Aorta (tissue), 5 donors: ENCODE measurements at regions not wholly inside any gene's neighbourhood (a gene's known extent, or its start where the extent isn't known, plus 50 kb on each side); places are given as distances from the start of the nearest gene placed in this dataset.

Experiments
- ATAC-seq: fragments of 200-7000 bp; cut with Tn5 transposase; one replicate; pipeline ENCODE4 v1.9.1; 2022; ENCODE audit warnings: moderate library complexity; ENCODE audit not compliant: low FRiP score
- DNase-seq, 2 donors: peaks; one replicate each; pipeline ENCODE4 v3.0.0-alpha.2; 2020
- H3K27ac ChIP-seq, 2 donors: one replicate each; pipeline ENCODE4 v1.5.1; 2013; ENCODE audit warnings: low read length in 2 of 2, mild to moderate bottlenecking in 2 of 2, moderate library complexity in 2 of 2, control low read depth in 1 of 2, inconsistent platforms in 1 of 2, low read depth in 1 of 2
- H3K27me3 ChIP-seq, 2 donors: one replicate each; pipeline ENCODE4 v1.6.1; 2013; ENCODE audit warnings: control low read depth in 1 of 2, low read length in 1 of 2, mild to moderate bottlenecking in 1 of 2, moderate library complexity in 1 of 2; ENCODE audit not compliant: insufficient read depth in 2 of 2, control insufficient read depth in 1 of 2
- H3K36me3 ChIP-seq, 2 donors: one replicate each; pipeline ENCODE4 v1.6.1; 2013; ENCODE audit warnings: control low read depth in 1 of 2, low read length in 1 of 2, mild to moderate bottlenecking in 1 of 2; ENCODE audit not compliant: insufficient read depth in 2 of 2, control insufficient read depth in 1 of 2
- H3K4me1 ChIP-seq, 2 donors: one replicate each; pipeline ENCODE4 v1.6.1; 2013; ENCODE audit warnings: low read length in 2 of 2, control low read depth in 1 of 2, mild to moderate bottlenecking in 1 of 2, moderate library complexity in 1 of 2; ENCODE audit not compliant: insufficient read depth in 2 of 2, control insufficient read depth in 1 of 2
- H3K4me3 ChIP-seq, 2 donors: one replicate each; pipeline ENCODE4 v1.5.1; 2013; ENCODE audit warnings: low read length in 2 of 2, control low read depth in 1 of 2, mild to moderate bottlenecking in 1 of 2
- H3K9me3 ChIP-seq: one replicate; pipeline ENCODE4 v1.6.1; 2013; ENCODE audit warnings: mild to moderate bottlenecking, low read length; ENCODE audit not compliant: control insufficient read depth
- WGBS, 2 donors: extraction: QIAGEN DNeasy Blood & Tissue Kit; methylation state at CpG; one replicate each; pipeline ENCODE4 v1.1.7; 2013; 5-methylcytosine and 5-hydroxymethylcytosine counted together
- intact Hi-C, 2 donors: fragments of 100-400 bp; cut with DNase I; formaldehyde crosslinking; loops; one replicate each; pipeline versions ENCODE4 v1.14.2 to v1.15.0; 2022
- donor health status: healthy with polysubstance abuse.
- donor health status: Bipolar disorder and iron deficiency.
- donor health status: DM: no; HTN: no; CAD: no.
- donor health status: DM: no; HTN: no; CAD: no.
- donor health status: DM: yes; HTN: yes; CAD: no.

- no peak overlapping the region for H3K27ac ChIP-seq
- no peaks in the 10 kb centered on the region for H3K4me1 ChIP-seq
- no peak for ATAC-seq
- no peaks in the 10 kb centered on the region for H3K36me3 ChIP-seq
- intact Hi-C loops: no loop called here
- no peaks in the 10 kb centered on the region for H3K27me3 ChIP-seq
- DNase-seq: no peak
- H3K9me3 ChIP-seq: peaks cover 9% of the 10 kb centered on the region
- WGBS, 2 donors: 48 to 56% methylated on average over 4 of the region's 4 CpGs
- H3K4me3 ChIP-seq: no peak overlapping the region
Observed at GRCh38 chr12:113756609-113757008, 209.5 kb downstream of the RBM19 start.

- no peak overlapping the region for H3K4me3 ChIP-seq
- intact Hi-C loops: no loop called here
- no peaks in the 10 kb centered on the region for H3K4me1 ChIP-seq
- 81 to 86% methylated on average over 5 of the region's 5 CpGs for WGBS, 2 donors
- no peaks in the 10 kb centered on the region for H3K36me3 ChIP-seq
- H3K27me3 ChIP-seq: no peaks in the 10 kb centered on the region
- H3K27ac ChIP-seq: no peak overlapping the region
- peaks cover 10% of the 10 kb centered on the region for H3K9me3 ChIP-seq
- no peak for DNase-seq
- no peak for ATAC-seq
Observed at GRCh38 chr12:113755098-113755497, 211.0 kb downstream of the RBM19 start.

- Histone ChIP-seq H3K27me3 (no peaks in the 10 kb centered on the region), H3K4me3 (no peak overlapping the region), H3K36me3 (no peaks in the 10 kb centered on the region), H3K27ac (no peak overlapping the region), H3K9me3 (peaks cover 6% of the 10 kb centered on the region), H3K4me1 (no peaks in the 10 kb centered on the region)
- intact Hi-C loops: no loop called here
- DNase-seq (no peak), ATAC-seq (no peak)
- 84 to 85% methylated on average over 2 of the region's 2 CpGs for WGBS, 2 donors
Observed at GRCh38 chr12:113751513-113751912, 214.6 kb downstream of the RBM19 start.

- ATAC-seq: no peak
- no peak overlapping the region for H3K4me3 ChIP-seq
- no peaks in the 10 kb centered on the region for H3K4me1 ChIP-seq
- H3K36me3 ChIP-seq: no peaks in the 10 kb centered on the region
- no peak for DNase-seq
- intact Hi-C loops: no loop called here
- WGBS, 2 donors: 48 to 56% methylated on average over 1 of the region's 1 CpG
- H3K27ac ChIP-seq: no peak overlapping the region
- peaks cover 6% of the 10 kb centered on the region for H3K9me3 ChIP-seq
- H3K27me3 ChIP-seq: no peaks in the 10 kb centered on the region
Observed at GRCh38 chr12:113749433-113749815, 216.7 kb downstream of the RBM19 start.

- DNase-seq (no peak), ATAC-seq (no peak)
- H3K27me3 ChIP-seq: no peaks in the 10 kb centered on the region
- 59 to 71% methylated on average over 6 of the region's 6 CpGs for WGBS, 2 donors
- no peaks in the 10 kb centered on the region for H3K4me1 ChIP-seq
- no peak overlapping the region for H3K4me3 ChIP-seq
- no peaks in the 10 kb centered on the region for H3K36me3 ChIP-seq
- intact Hi-C loops: no loop called here
- H3K9me3 ChIP-seq: peaks cover 6% of the 10 kb centered on the region
- no peak overlapping the region for H3K27ac ChIP-seq
Observed at GRCh38 chr12:113748707-113749432, 217.3 kb downstream of the RBM19 start.

- Histone ChIP-seq H3K9me3 (peaks cover 3% of the 10 kb centered on the region), H3K27me3 (no peaks in the 10 kb centered on the region), H3K27ac (no peak overlapping the region), H3K4me1 (no peaks in the 10 kb centered on the region), H3K4me3 (no peak overlapping the region), H3K36me3 (no peaks in the 10 kb centered on the region)
- intact Hi-C loops: no loop called here
- ATAC-seq (no peak), DNase-seq (no peak)
- 40% methylated on average over 5 of the region's 5 CpGs for WGBS, 2 donors
Observed at GRCh38 chr12:113747017-113747416, 219.1 kb downstream of the RBM19 start.

GRCh38 chr12:113744802-113745395, 221.2 kb downstream of the RBM19 start:
- Histone ChIP-seq H3K36me3 (no peaks in the 10 kb centered on the region), H3K27me3 (no peaks in the 10 kb centered on the region)

GRCh38 chr12:113742801-113743200, 223.3 kb downstream of the RBM19 start:
- no peaks in the 10 kb centered on the region for H3K27me3 ChIP-seq
- intact Hi-C loops: no loop called here
- ATAC-seq (no peak), DNase-seq (no peak)
- 86 to 88% methylated on average over 8 of the region's 8 CpGs for WGBS, 2 donors
- peaks cover 5% of the 10 kb centered on the region for H3K9me3 ChIP-seq
- no peak overlapping the region for H3K27ac ChIP-seq
- no peaks in the 10 kb centered on the region for H3K4me1 ChIP-seq
- H3K36me3 ChIP-seq: no peaks in the 10 kb centered on the region
- H3K4me3 ChIP-seq: no peak overlapping the region

More at GRCh38 chr12:113744802-113745395, 221.2 kb downstream of the RBM19 start:
- DNase-seq: no peak
- no peak overlapping the region for H3K4me3 ChIP-seq
- intact Hi-C loops: no loop called here
- H3K4me1 ChIP-seq: no peaks in the 10 kb centered on the region
- H3K9me3 ChIP-seq: peaks cover 2% of the 10 kb centered on the region
- 68 to 78% methylated on average over 8 of the region's 8 CpGs for WGBS, 2 donors
- ATAC-seq: no peak
- no peak overlapping the region for H3K27ac ChIP-seq

- H3K4me3 ChIP-seq: no peak overlapping the region
- no peak for ATAC-seq
- H3K27me3 ChIP-seq: no peaks in the 10 kb centered on the region
- no peaks in the 10 kb centered on the region for H3K36me3 ChIP-seq
- H3K27ac ChIP-seq: no peak overlapping the region
- intact Hi-C loops: no loop called here
- H3K9me3 ChIP-seq: peaks cover 5% of the 10 kb centered on the region
- no peak for DNase-seq
- H3K4me1 ChIP-seq: no peaks in the 10 kb centered on the region
- WGBS, 2 donors: 61 to 62% methylated on average over 1 of the region's 1 CpG
Observed at GRCh38 chr12:113740699-113741098, 225.4 kb downstream of the RBM19 start.
